GM18520 (cell line): ENCODE measurements at regions not wholly inside any gene's neighbourhood (a gene's known extent, or its start where the extent isn't known, plus 50 kb on each side); places are given as distances from the start of the nearest gene placed in this dataset.

Experiments used
- ATAC-seq: cut with Tn5 transposase; IDR thresholded peaks from one replicate; pipeline ENCODE4 v1.9.1; 2021; ENCODE audit not compliant: unreplicated experiment

GRCh38 chr9:36462245-36462644 lies 62.2 kb upstream of the RNF38 start:
- no peak for ATAC-seq

GRCh38 chr9:36461323-36461722 lies 61.3 kb upstream of the RNF38 start:
- ATAC-seq, result no peak

DNA sequence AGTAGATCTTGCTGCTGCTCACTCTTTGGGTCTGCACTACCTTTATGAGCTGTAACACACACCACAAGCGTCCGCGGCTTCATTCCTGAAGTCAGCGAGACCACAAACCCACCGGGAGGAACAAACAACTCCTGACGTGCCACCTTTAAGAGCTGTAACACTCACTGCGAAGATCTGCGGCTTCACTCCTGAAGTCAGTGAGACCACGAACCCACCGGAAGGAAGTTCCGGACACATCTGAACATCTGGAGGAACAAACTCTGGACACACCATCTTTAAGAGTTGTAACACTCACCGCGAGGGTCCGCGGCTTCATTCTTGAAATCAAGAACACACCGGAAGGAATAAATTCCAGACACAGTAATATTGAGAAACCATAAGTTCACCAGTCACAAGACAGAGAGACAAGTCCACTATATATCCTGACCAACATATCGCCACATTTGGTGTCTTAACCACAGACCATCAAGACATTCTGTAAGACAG lies 58.4 kb upstream of the RNF38 start:
- ATAC-seq, result peak; percentile 40

GRCh38 chr9:36457836-36458429 lies 57.9 kb upstream of the RNF38 start:
- no peak for ATAC-seq

- ATAC-seq, result no peak
Measured at GRCh38 chr9:36456480-36457065, 56.5 kb upstream of the RNF38 start.

DNA sequence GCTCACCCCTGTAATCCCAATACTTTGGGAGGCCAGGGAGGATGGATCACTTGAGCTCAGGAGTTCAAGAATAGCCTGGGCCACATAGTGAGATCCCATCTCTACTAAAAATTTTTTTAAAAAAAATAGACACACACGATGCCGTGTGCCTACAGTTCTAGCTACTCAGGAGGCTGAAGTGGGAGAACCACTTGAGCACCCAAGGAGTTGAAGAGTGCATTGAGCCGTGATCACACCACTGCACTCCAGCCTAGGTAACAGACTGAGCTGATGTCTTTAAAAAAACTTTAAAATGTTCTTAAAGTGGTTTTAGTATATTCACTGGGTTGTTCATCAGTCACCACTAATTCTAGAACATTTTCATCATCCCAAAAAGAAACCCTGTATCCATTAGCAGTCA lies 51.9 kb upstream of the RNF38 start:
- no peak for ATAC-seq

GRCh38 chr9:36450110-36450732 lies 50.2 kb upstream of the RNF38 start:
- no peak for ATAC-seq
